ENCODE measurements at regions not wholly inside any gene's neighbourhood (a gene's known extent, or its start where the extent isn't known, plus 50 kb on each side); places are given as distances from the start of the nearest gene placed in this dataset.

GRCh38 chr2:236974148-236974547 lies 111.5 kb upstream of the COPS8 start:
- TF ChIP-seq GATA2 (IDR thresholded peaks at IDR 0.05; ENCODE audit: low read depth, low read length), result no peak
- TF ChIP-seq GATA3 (IDR thresholded peaks at IDR 0.05; ENCODE audit: low read depth, low read length), result no peak

All from SH-SY5Y (cell line).